BJ (cell line): ENCODE measurements at regions not wholly inside any gene's neighbourhood (a gene's known extent, or its start where the extent isn't known, plus 50 kb on each side); places are given as distances from the start of the nearest gene placed in this dataset.

Source experiments
- CTCF ChIA-PET: fragments of 350-600 bp; formaldehyde crosslinking; extraction: SDS; loops from one replicate; lab custom pipeline; 2021; ENCODE audit warnings: antibody characterized with exemption, inconsistent platforms; lab: Yijun Ruan, JAX
- POLR2A ChIA-PET: fragments of 300-600 bp; sonication (Branson Sonifier 250); formaldehyde crosslinking; extraction: SDS; loops from one replicate; lab custom pipeline; 2021; ENCODE audit warnings: antibody characterized with exemption; lab: Charles Lee
- DNase-seq: peaks from one replicate; pipeline ENCODE4 v3.0.0-alpha.2; 2011; ENCODE audit warnings: low read depth
- H3K27me3 ChIP-seq: 2 replicates; pipeline ENCODE4 v1.6.0; 2011; ENCODE audit warnings: low read length; ENCODE audit not compliant: control insufficient read depth, insufficient read depth
- H3K36me3 ChIP-seq: 2 replicates; pipeline ENCODE4 v1.5.1; 2011; ENCODE audit warnings: low read length; ENCODE audit not compliant: control insufficient read depth, insufficient read depth
- H3K4me3 ChIP-seq: 2 replicates; pipeline ENCODE4 v1.5.1; 2011; ENCODE audit warnings: low read depth, mild to moderate bottlenecking, control low read depth, low read length
- CTCF ChIP-seq: IDR thresholded peaks from 2 replicates; pipeline ENCODE4 v1.5.1; 2011; ENCODE audit warnings: low read depth, mild to moderate bottlenecking, control low read depth, inconsistent platforms, low read length, moderate library complexity; ENCODE audit not compliant: insufficient read depth

- H3K27me3 ChIP-seq = no peaks in the 10 kb centered on the region
- ChIA-PET POLR2A (no interaction called here), CTCF (no interaction called here)
Measured at GRCh38 chr3:191531434-191531972, 70.5 kb downstream of the PYDC2 start.

GRCh38 chr3:191543018-191543417 lies 82.1 kb downstream of the PYDC2 start:
- ChIA-PET POLR2A (no interaction called here), CTCF (no interaction called here)
- H3K4me3 ChIP-seq = no peak overlapping the region
- no peak for TF ChIP-seq CTCF
- H3K27me3 ChIP-seq = no peaks in the 10 kb centered on the region
- no peaks in the 10 kb centered on the region for H3K36me3 ChIP-seq
- no peak for DNase-seq

More at GRCh38 chr3:191531434-191531972, 70.5 kb downstream of the PYDC2 start:
- TF ChIP-seq CTCF = no peak
- no peak overlapping the region for H3K4me3 ChIP-seq
- no peak for DNase-seq
- no peaks in the 10 kb centered on the region for H3K36me3 ChIP-seq

- POLR2A ChIA-PET = no interaction called here
- Histone ChIP-seq H3K4me3 (no peak overlapping the region), H3K36me3 (no peaks in the 10 kb centered on the region), H3K27me3 (no peaks in the 10 kb centered on the region)
- no peak for DNase-seq
- CTCF ChIA-PET = no interaction called here
- no peak for TF ChIP-seq CTCF
Measured at GRCh38 chr3:191543897-191544296, 82.9 kb downstream of the PYDC2 start.

- POLR2A ChIA-PET = no interaction called here
- no peak for DNase-seq
- Histone ChIP-seq H3K36me3 (no peaks in the 10 kb centered on the region), H3K27me3 (no peaks in the 10 kb centered on the region), H3K4me3 (no peak overlapping the region)
- CTCF ChIA-PET = no interaction called here
- no peak for TF ChIP-seq CTCF
Measured at GRCh38 chr3:191549357-191549756, 88.4 kb downstream of the PYDC2 start.

- CTCF ChIA-PET = no interaction called here
- DNase-seq = no peak
Measured at GRCh38 chr3:191555037-191555436, 94.1 kb downstream of the PYDC2 start.

More at GRCh38 chr3:191555037-191555436, 94.1 kb downstream of the PYDC2 start:
- Histone ChIP-seq H3K27me3 (no peaks in the 10 kb centered on the region), H3K4me3 (no peak overlapping the region), H3K36me3 (no peaks in the 10 kb centered on the region)
- POLR2A ChIA-PET = no interaction called here
- no peak for TF ChIP-seq CTCF
